ENCODE measurements at regions not wholly inside any gene's neighbourhood (a gene's known extent, or its start where the extent isn't known, plus 50 kb on each side); places are given as distances from the start of the nearest gene placed in this dataset.

DNA sequence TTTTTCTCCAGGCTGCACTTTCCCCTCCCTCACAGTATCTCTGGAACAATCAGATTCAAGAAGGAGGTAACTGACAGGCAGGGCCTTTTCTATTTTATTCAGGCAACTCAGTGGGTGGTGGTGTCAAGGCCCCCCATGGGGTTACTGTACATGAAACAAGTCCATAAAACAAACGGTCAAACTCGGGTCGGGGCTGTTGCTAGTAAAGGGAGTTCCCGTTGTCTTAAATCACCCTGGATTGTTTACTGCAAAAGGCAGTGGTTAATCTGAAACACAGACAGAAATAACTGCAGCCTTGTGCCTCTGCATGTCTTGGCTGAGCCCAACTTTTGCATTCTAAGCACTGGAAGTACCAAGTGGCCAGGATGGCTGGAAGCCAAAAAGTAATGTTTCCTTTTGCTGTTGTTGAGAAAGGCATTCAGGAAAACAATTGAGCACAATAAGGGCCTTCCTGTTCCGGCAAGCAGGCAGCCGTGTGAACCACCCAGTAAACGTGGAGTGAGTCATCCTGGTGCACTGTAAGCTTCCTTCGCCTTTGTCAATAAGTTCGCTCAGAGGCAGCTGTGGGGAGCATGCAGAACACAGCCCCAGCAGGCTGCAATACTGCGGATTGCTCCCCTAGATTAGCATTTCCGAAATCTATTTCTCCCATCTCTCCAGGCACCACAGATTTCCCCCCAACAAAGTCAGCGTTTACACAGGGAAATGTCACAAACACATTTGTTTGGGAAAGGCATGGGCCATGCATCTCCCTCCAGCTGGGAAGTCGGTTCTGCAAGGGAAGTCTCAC, 149.6 kb downstream of the IRS1 start:
- TF ChIP-seq SIN3A (IDR thresholded peaks at IDR 0.05; ENCODE audit: borderline replicate concordance, insufficient read depth, low read depth, low read length) = no peak
- TF ChIP-seq, protein P1, sequence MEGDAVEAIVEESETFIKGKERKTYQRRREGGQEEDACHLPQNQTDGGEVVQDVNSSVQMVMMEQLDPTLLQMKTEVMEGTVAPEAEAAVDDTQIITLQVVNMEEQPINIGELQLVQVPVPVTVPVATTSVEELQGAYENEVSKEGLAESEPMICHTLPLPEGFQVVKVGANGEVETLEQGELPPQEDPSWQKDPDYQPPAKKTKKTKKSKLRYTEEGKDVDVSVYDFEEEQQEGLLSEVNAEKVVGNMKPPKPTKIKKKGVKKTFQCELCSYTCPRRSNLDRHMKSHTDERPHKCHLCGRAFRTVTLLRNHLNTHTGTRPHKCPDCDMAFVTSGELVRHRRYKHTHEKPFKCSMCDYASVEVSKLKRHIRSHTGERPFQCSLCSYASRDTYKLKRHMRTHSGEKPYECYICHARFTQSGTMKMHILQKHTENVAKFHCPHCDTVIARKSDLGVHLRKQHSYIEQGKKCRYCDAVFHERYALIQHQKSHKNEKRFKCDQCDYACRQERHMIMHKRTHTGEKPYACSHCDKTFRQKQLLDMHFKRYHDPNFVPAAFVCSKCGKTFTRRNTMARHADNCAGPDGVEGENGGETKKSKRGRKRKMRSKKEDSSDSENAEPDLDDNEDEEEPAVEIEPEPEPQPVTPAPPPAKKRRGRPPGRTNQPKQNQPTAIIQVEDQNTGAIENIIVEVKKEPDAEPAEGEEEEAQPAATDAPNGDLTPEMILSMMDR (IDR thresholded peaks at IDR 0.05) = no peak

Data from Panc1 (cell line).